HG02973 (cell line): ENCODE measurements at regions not wholly inside any gene's neighbourhood (a gene's known extent, or its start where the extent isn't known, plus 50 kb on each side); places are given as distances from the start of the nearest gene placed in this dataset.
"Not testable (repeated sequence)": the region's sequence is repeated elsewhere in the genome, so short reads cannot be mapped to it uniquely, and the experiment has no call there.

Source experiments
- ATAC-seq: cut with Tn5 transposase; IDR thresholded peaks from one replicate; pipeline ENCODE4 v1.9.1; 2021; ENCODE audit warnings: moderate library complexity; ENCODE audit not compliant: unreplicated experiment

DNA sequence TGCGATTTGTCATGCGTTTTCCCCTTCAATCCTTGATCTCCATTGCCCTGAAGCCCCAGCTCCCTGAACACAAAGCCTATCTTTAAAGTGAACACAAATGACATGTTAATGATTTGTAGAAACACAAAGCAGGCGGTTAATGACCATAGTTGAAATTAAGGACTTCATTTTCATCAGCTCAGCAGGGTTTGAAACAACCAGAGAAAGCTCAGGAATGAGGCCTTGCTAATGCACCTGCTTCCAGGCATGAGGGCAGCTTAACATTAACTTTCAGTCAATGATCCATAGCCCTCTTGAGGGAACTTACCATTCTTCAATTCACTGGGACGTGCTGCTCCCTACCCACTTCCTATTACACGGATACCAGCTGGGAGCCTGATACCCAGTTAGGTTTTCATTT, 427.2 kb upstream of the CBLB start:
- ATAC-seq = no peak

DNA sequence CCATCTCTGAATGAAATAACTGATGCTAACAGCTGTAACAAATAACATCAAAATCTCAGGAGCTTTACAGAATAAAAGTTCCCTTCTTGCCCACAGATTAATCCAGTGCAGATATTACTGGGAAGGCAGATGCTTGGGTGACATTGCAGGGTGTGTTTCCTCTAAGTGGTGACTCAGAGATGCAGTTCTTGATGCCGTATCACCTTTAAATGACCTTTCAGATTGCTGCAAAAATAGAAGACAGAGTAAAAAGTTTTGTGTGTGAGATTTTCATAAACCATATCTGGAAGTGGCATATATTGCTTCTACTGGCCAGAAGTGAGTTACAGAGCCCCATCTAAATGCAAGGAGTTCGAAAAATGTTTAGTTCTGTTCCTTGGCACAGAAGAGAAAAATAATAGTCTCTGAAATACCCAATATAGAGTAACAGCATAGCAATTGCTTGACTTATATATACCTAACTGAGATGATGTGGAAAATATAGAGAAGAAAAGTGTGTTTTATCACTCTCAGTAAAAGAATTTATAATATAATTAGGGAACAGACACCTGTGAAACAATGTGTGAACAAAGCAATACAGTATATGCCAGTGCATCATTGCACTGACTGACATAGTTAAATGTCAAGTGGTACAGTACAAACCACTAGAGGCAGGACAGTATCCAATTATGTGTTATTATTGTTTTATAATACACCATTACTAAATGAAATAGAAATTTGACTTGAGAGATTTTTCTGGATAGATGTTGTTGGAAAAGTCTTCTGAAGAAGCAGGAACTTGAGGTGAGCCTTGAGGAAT, 430.7 kb upstream of the CBLB start:
- ATAC-seq = peak; percentile 54

DNA sequence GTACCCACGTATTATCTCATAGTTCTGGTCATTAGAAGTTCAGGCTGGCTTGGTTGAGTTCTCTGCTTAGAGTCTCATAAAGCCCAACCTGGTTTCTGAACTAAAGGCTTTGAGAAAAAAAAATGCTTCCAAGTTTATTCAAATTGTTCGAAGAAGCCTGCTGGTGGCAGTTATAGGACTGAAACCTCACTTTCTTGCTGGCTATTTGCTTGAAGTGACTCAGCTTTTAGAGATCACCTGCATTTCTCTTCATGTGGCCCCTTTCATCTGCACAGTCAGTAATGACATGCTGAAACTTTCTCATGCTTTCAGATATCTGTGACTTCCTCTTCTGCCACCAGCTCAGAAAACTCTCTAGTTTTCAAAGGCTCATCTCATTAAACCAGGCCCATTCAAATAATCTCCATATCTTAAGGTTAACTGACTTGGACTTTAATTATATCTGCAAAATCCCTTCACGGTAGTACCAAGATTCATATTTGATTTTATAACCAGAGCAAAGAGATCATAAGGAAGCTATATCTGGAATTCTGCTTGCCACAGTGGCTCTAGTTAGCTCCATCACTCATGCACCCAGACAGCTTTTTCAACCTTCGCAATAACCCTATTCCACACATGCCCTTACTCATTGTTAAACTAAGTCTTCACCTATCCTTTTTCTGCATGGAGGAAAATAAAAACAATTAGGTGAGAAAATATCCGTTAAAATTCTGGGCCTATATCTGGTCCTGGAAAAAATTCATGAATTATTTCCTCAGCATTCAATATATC, 433.8 kb upstream of the CBLB start:
- ATAC-seq = peak; percentile 87

DNA sequence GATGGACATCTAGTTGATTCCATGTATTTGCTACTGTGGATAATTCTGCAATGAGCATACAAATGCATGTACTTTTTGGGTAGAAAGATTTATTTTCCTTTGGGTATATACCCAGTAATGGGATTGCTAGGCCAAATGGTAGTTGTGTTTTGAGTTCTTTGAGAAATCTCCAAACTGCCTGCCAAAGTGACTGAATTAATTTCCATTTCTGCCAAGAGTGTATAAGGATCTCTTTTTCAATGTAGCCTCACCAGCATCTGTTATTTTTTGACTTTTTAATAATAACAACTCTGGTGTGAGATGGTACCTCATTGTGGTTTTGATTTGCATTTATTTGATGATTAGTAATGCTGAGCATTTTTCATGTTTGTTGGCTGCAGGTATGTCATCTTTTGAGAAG, 435.0 kb upstream of the CBLB start:
- no peak for ATAC-seq

DNA sequence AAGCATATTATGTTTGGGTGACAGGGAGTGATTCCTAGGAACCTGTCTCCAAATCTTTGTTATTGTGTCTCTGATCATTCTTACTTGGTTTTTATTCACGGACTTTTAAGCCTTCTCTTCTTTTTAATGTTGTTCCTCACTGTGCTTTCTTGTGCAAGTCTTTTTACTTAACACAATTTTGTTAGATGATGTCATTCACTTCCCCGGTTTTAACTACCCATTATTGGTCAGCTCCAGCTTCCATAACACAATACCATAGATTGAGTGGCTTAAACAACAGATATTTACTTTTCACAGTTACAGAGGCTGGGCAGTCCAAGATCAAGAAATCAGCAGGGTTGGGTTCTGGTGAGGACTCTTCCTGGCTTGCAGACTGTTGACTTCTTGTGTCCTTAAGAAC, 436.3 kb upstream of the CBLB start:
- ATAC-seq = no peak

DNA sequence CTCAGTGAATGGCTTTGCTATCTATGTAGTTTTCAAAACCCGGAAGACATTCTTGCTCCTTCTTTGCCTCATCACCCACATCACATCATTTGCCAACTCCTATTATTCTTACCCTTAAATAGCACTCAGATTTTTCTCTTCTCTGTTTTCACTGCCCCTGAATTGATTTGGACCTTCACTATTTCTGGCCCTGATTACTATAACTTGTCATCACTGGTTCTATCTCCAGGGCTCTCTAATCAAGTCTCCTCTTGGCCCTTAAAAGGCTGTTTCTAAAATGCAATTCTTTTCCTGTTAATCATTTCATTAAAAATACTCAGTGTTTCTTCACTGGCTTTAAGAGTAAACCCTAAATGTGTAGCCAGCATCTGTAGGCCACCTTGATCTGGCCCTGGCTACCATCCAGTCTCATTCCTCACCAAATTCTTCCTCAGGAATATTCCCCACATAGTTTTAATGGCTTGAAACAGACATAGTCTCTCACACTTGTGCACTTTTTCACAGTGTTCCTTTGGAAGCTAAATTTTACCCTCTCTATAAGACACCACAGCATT, 437.1 kb upstream of the CBLB start:
- ATAC-seq = no peak

DNA sequence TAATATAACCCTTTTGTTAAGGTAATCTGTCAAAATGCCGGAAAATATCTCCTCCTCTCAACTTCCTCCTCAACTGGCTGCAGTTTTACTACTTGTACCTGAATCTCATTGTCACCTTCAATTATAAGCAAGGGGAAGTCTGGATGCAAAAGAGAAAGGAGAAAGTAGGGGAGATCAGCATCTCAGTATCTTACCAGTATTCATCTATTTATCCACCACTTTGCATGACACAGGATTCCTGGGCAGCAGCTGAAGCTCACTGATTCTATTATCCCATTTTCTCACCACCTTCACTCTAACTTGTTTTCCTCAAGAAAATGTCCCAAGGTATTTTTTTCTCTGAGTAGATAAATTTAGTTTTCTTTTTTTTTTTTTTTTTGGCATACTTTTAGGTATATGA, 440.5 kb upstream of the CBLB start:
- no peak for ATAC-seq

DNA sequence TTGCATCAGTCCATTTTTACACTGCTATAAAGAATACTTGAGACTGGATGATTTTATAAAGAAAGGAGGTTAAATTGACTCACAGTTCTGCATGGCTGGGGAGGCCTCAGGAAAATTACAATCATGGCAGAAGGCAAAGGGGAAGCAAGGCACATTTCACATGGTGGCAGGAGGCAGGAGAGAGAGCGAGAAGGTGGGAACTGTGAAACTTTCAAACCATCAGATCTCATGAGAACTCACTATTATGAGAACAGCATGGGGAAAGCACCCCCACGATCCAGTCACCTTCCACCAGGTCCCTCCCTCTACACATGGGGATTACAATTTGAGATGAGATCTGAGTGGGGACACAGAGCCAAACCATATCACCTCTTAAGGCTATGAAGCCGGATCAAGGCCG, 441.0 kb upstream of the CBLB start:
- not testable (repeated sequence) for ATAC-seq

DNA sequence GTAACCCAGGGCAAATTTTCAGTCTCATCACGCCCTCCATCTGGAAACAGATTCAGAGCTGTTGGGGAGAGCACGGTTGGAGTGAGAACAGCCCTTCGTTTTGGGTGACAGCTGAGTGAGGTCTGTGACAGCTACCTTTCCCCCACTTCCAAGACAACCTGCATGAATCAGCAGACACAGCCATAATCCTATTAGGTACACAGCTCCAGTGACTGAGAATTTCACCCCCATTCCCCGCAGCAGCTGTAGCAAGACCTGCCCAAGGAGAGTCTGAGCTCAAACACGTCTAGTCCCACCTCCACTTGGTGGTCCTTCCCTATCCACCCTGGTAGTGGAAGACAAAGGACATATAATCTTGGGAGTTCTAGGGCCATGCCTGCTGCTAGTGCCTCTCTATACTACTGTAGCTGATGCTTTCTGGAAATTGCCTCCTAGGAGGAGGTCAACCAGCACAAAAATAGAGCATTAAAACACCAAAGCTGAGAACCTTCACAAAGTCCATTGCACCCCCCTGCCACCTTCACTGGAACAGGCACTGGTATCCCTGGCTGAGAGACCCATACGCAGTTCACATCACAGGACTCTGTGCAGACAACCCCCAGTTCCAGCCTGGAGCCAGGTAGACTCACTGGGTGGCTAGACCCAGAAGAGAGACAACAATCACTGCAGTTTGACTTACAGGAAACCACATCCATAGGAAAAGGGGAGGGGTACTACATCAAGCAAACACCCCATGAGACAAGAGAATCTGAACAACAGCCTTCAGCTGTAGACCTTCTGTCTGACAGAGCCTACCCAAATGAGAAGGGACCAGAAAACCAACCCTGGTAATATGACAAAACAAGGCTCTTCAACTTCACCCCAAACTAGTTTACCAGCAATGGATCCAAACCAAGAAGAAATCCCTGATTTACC, 448.6 kb upstream of the CBLB start:
- no peak for ATAC-seq

DNA sequence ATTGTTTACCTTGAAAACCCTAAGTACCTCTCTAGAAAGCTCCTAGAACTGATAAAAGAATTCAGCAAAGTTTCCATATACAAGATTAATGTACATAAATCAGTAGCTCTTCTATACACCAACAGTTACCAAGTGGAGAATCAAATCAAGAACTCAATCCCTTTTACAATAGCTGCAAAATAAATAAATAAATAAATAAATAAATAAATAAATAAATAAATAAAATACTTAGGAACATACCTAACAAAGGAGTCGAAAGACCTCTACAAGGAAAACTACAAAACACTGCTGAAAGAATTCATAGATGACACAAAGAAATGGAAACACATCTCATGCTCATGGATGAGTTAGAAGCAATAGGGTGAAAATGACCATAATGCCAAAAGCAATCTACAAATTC, 452.6 kb upstream of the CBLB start:
- ATAC-seq = not testable (repeated sequence)

DNA sequence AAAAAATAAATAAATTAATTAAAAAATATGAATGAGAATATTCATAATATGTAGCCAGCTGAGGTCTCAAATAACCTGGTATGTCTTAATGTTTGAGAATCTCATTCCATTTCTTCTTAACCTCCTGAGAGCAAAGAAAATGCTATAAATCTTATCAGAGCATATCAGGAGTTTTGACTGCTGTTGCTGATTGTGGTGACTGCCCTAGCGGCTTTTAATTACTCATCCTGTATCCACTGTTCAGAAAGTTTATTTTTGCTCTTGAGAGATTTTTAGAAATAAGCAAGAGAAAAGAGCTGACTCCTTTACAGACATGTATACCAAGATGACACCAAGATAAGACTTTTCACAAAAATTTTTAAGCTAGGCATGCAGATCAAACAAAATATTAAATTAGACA, 454.8 kb upstream of the CBLB start:
- ATAC-seq = no peak

DNA sequence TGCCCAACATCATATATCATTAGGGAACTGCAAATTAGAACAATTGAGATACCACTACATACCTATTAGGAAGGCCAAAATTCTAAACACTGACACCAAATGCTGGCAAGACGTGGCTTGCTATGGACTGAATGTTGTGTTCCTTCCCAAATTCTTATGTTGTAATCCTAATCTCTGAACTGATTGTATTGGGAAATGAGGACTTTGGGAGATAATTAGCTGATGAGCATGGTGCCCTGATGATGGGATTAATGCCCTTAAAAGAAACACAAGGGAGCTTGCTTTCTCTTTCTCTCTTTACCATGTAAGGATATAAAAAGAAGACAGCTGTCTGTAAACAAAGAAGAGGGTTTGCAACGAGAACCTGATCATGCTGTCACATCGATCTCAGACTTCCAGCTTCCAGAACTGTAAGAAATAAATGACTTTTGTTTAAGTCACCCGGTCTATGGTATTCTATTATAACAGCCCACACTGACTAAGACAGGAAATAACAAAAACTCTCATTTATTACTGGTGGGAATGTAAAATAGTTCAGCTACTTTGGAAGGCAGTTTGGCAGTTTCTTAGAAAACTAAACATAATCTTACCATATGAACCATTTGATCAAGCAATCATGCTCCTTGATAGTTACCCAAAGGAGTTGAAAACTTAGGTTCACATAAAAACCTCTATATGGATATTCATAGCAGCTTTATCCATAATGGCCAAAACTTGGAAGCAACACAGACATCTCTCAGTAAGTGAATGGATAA, 458.3 kb upstream of the CBLB start:
- ATAC-seq = no peak

DNA sequence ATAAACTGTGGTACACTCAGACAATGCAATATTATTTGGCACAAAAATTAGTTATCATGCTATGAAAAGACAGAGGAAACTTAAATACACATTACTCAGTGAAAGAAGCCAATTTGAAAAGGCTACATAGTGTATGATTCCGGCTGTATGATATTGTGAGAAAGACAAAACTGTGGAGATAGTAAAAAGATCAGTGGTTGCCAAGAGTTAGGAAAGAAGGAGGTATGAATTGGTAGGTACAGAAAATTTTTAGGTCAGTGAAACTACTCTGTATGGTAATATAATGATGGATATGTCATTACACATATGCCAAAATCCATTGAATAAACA, 458.8 kb upstream of the CBLB start:
- ATAC-seq = no peak

DNA sequence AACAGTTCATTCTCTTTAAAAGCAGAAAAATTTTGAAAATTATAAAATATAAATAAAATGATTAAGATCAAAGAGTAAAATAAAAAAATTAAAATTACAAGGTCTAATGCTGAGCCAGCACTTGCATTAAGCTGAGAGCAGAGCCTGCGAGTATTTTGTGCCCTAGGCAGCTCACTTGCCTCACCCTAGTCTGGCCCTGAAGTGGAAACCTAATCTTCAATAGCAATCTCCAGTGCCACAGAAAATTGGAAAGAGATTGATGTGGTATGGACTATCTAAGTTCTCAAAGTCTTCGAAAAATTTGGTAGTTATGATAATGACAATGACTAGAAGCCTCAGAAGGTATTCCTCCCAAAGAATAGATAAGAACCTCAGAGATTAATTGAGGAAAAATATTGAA, 459.4 kb upstream of the CBLB start:
- ATAC-seq = no peak

DNA sequence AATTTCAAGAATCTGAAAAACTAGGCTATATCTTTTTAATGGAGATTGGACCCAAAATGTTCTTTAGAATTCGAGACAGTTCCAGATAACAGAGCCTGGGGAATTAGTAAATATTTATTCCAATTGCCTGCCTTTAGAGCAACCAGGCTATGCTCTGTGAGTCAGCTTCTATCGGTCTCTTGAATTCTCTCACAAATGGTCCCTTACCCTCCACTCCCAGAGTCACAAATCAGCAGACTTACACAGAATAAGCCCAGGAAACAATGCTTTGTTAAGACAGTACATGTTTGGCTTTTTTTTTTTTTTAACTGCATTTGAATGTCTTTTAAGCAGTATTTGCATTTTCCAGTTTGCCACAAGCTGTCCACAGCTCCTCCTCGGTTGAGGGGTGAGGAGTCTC, 460.7 kb upstream of the CBLB start:
- ATAC-seq = no peak

DNA sequence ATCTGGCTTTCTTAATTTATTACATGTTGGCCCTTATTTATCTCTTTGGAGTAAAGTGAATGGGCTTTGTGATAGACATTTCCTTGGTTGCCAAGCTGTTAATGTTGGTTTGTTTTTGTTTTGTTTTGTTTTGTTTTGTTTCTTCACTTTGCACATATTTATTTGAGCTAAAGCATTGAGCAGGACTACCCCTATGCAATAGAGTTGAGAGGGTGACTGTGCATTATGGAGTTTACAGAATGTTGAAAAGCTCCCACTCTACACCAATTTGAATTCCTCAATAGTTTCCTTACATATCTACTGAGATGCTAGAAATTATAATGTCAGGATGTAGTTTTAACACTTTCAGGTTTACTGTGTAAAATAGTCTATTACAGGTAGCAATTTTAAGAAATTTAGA, 462.8 kb upstream of the CBLB start:
- no peak for ATAC-seq

DNA sequence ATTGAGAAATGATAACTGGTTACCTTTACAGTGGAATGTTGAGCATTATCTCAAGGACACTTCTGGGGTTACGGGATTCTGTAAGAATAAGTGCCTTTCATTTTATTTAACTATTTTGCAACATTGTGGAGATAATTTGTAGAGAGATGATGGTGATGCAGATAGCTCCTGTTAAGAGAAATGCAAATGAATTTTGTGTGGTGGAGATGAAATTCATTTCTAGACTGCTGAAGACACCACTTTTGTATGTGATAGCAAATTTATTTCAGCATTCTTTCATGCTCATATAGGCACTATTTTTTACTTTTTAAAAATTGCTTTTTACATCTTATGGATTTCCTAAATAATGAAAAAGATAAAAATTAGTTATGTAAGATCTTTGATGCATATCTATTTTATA, 463.3 kb upstream of the CBLB start:
- ATAC-seq = no peak

DNA sequence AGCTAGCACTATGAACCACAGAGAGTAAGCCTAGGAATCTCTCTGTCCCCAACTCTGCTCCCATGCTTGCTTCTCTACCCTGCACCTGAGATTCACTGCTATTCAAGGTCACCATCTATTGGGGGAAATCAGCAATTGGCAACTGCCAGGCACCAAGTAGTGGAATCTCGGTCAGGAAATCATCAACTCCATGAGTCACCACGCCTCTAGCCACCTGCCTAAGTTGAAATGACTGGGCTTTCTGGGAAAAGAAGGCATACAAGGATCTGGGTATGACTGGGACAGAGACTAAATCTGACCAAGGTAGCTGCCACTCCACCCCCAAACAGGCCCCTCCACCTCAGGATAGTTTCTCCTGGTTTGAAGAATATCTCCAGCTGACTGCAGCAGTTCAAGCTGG, 464.1 kb upstream of the CBLB start:
- ATAC-seq = peak; percentile 35

DNA sequence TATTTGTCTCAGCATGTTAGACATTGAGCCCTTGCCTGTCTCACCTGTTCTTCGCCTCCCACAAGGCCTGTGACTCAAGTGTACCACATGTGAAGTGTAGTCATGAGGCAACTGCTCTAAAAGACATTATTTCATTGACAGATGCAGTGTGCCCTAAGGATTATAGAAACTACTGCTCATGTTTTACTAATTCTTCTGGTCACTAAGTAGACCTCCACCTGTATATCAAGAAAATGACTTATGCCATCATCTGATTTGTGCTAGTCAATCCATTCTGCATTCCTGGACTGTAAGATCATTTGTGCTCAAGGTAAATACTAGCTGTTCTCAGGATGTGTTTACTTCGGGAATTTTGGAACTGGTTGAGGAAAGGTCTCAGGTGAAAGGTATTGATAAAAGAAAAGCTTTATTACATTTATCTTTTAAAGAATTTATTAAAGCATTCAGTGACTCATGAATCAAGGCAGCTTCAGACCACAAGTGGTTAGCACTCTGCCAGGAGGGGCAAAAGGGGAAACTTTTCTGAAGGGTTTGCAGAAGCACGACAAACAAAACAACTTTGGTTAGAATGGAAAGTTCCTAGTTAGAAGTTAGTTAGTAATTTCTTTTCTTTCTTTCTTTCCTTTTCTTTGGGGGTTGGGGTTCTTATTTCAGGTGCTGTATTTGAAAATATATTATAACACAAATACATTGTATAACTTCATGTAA, 465.3 kb upstream of the CBLB start:
- ATAC-seq = peak; percentile 52

DNA sequence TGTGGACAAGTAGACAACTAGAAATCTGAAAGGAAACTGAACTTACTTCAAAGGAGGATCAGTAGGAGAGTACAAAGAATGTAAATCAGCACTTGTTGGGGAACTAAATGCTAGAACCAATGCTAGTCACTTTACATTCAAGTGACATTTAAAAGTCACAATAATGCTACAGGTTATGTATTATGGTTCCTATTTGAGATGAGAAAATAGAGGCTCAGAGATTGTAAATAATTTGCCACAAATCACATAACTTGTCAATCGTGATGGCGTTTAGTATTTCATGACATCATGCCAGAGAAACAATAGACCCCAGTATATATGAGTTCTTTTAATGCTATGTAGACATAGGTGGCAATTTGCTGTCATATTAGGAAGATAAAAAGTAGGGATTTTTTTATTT, 467.8 kb upstream of the CBLB start:
- no peak for ATAC-seq
